ENCODE measurements at regions not wholly inside any gene's neighbourhood (a gene's known extent, or its start where the extent isn't known, plus 50 kb on each side); places are given as distances from the start of the nearest gene placed in this dataset.

GRCh38 chr1:175829845-175830244 is 86.5 kb upstream of the TNR start:
- no peak overlapping the region for H3K4me2 ChIP-seq (ENCODE audit: insufficient read depth in 1 of 2, low read depth in 2 of 2, low read length in 2 of 2)
- H3K79me1 ChIP-seq (ENCODE audit: low read depth, low read length) = no peaks in the 10 kb centered on the region
- no peak overlapping the region for H3K9ac ChIP-seq (replicated peaks in 1 of 4; ENCODE audit: extremely low read depth in 1 of 4, low read depth in 3 of 4, low read length in 3 of 4)
- no peak overlapping the region for H2AFZ ChIP-seq (ENCODE audit: low read length)
- no peak overlapping the region for H4K5ac ChIP-seq (ENCODE audit: insufficient read length, low read depth, low read length)
- WGBS, 2 experiments (ENCODE audit: extremely low coverage in 1 of 2, insufficient coverage in 1 of 2, insufficient read length in 1 of 2, insufficient replicate concordance in 2 of 2, low coverage in 1 of 2, low lambda C conversion rate in 2 of 2, missing lambda C conversion rate in 1 of 2) = 95% methylated on average over 1 of the region's 1 CpG; no CpG with 5 or more reads in 1 of the 2 experiments
- H4K20me1 ChIP-seq (replicated peaks in 1 of 2; ENCODE audit: control insufficient read depth in 1 of 2, insufficient read depth in 2 of 2, low read length in 2 of 2) = no peaks in the 10 kb centered on the region
- no peak overlapping the region for H2AK5ac ChIP-seq (ENCODE audit: low read depth, low read length)
- H3K14ac ChIP-seq (ENCODE audit: insufficient read length) = no peak overlapping the region
- DNase-seq (ENCODE audit: low read depth in 1 of 2, low spot score in 2 of 2) (no peak), FAIRE-seq (no peak)
- no peaks in the 10 kb centered on the region for H3K23me2 ChIP-seq (ENCODE audit: low read depth, low read length)
- no peaks in the 10 kb centered on the region for H3K36me3 ChIP-seq (ENCODE audit: control insufficient read depth in 2 of 4, insufficient read depth in 4 of 4, low read length in 3 of 4)
- peak overlapping the region; percentile 38 for H2BK120ac ChIP-seq (replicated peaks; ENCODE audit: low read depth, low read length)
- peaks cover 0 to 15% (median 0%) of the 10 kb centered on the region in 4 experiments; a peak in 4 of 7 replicates for H3K4me1 ChIP-seq (replicated peaks in 1 of 4; ENCODE audit: control insufficient read depth in 3 of 4, insufficient read depth in 4 of 4, low read length in 3 of 4)
- no peak overlapping the region for H3K4me3 ChIP-seq (ENCODE audit: extremely low read depth in 1 of 4, insufficient read depth in 2 of 4, low read depth in 3 of 4, low read length in 4 of 4)
- no peak overlapping the region for H3K56ac ChIP-seq (replicated peaks; ENCODE audit: insufficient read length, low read depth, low read length)
- H2BK15ac ChIP-seq (ENCODE audit: low read length) = no peak overlapping the region
- no peak overlapping the region for H4K8ac ChIP-seq (ENCODE audit: extremely low read depth, insufficient read depth, low read length)
- no peak for TF ChIP-seq NRF1 (IDR thresholded peaks at IDR 0.05; ENCODE audit: low read depth, low read length)
- no peak for TF ChIP-seq SP4 (IDR thresholded peaks at IDR 0.05; ENCODE audit: low read length)
- TF ChIP-seq CTCF (IDR thresholded peaks at IDR 0.05; ENCODE audit: control extremely low read depth in 1 of 3, insufficient read depth in 1 of 3, low read depth in 1 of 3, low read length in 3 of 3) = no peak
- TF ChIP-seq EP300 (IDR thresholded peaks at IDR 0.05; ENCODE audit: borderline replicate concordance in 1 of 2, low read depth in 2 of 2, low read length in 2 of 2) = no peak
- H2BK20ac ChIP-seq (ENCODE audit: low read length) = no peak overlapping the region
- H3K18ac ChIP-seq (ENCODE audit: extremely low read depth, low read length) = no peak overlapping the region
- CTCF ChIA-PET (ENCODE audit: partially characterized antibody) = interaction anchor here (0.7 to 2.6 kb wide), 7 partner anchors 12 to 456 kb away, joined by 3 to 12 read pairs (median 4); no protein-coding TSS in a partner anchor
- no peak overlapping the region for H3K4ac ChIP-seq (replicated peaks; ENCODE audit: insufficient read length, low read depth, low read length)
- H2BK12ac ChIP-seq (ENCODE audit: low read depth, low read length) = no peak overlapping the region
- no peak overlapping the region for H4K91ac ChIP-seq (replicated peaks; ENCODE audit: insufficient read length, low read length)
- H2BK5ac ChIP-seq (ENCODE audit: low read depth, low read length) = no peak overlapping the region
- H3K27me3 ChIP-seq (replicated peaks in 1 of 4; ENCODE audit: control insufficient read depth in 3 of 4, extremely low read depth in 1 of 4, insufficient read depth in 3 of 4, low read length in 3 of 4) = no peaks in the 10 kb centered on the region
- H3K9me3 ChIP-seq (ENCODE audit: insufficient read depth in 2 of 2, low read depth in 1 of 2, low read length in 1 of 2) = peaks cover 0 to 5% of the 10 kb centered on the region in 2 experiments; a peak in 2 of 4 replicates
- no peak overlapping the region for H3K23ac ChIP-seq (ENCODE audit: insufficient read length)
- no peak overlapping the region for H3K27ac ChIP-seq (ENCODE audit: low read depth, low read length)
- H3K79me2 ChIP-seq (ENCODE audit: control insufficient read depth in 1 of 2, insufficient read depth in 2 of 2, low read length in 2 of 2) = no peaks in the 10 kb centered on the region
- POLR2A ChIA-PET (ENCODE audit: partially characterized antibody) = no interaction called here
